ENCODE measurements at regions not wholly inside any gene's neighbourhood (a gene's known extent, or its start where the extent isn't known, plus 50 kb on each side); places are given as distances from the start of the nearest gene placed in this dataset.

GRCh38 chr18:34033968-34034367, 190.7 kb downstream of the NOL4 start:
- TF ChIP-seq CTCF (conservative IDR thresholded peaks at IDR 0.05; ENCODE audit: low read depth, low read length), result no peak
- H3K4me3 ChIP-seq (IDR thresholded peaks at IDR 0.05; ENCODE audit: insufficient read depth, low read depth, low read length), result no peak overlapping the region
- H3K9ac ChIP-seq, result no peak overlapping the region
- H3K4me2 ChIP-seq, result no peak overlapping the region
- no peaks in the 10 kb centered on the region for H3K36me3 ChIP-seq (ENCODE audit: insufficient read depth)
- H3K27me3 ChIP-seq (ENCODE audit: insufficient read depth, low read depth), result no peaks in the 10 kb centered on the region
- H3K27ac ChIP-seq, result no peak overlapping the region
- H4K20me1 ChIP-seq (ENCODE audit: insufficient read depth), result no peaks in the 10 kb centered on the region
- H3K4me1 ChIP-seq (ENCODE audit: low read depth, poor library complexity, severe bottlenecking), result peaks cover 5% of the 10 kb centered on the region
- no peak overlapping the region for H2AFZ ChIP-seq (ENCODE audit: low read depth)
- no peaks in the 10 kb centered on the region for H3K79me2 ChIP-seq (ENCODE audit: insufficient read depth, low read depth)

GRCh38 chr18:34031810-34032209, 192.9 kb downstream of the NOL4 start:
- H3K79me2 ChIP-seq (ENCODE audit: insufficient read depth, low read depth), result no peaks in the 10 kb centered on the region
- H4K20me1 ChIP-seq (ENCODE audit: insufficient read depth), result no peaks in the 10 kb centered on the region
- H3K9ac ChIP-seq, result no peak overlapping the region
- H3K36me3 ChIP-seq (ENCODE audit: insufficient read depth), result no peaks in the 10 kb centered on the region
- no peaks in the 10 kb centered on the region for H3K27me3 ChIP-seq (ENCODE audit: insufficient read depth, low read depth)
- TF ChIP-seq CTCF (conservative IDR thresholded peaks at IDR 0.05; ENCODE audit: low read depth, low read length), result no peak
- no peak overlapping the region for H2AFZ ChIP-seq (ENCODE audit: low read depth)
- H3K4me2 ChIP-seq, result no peak overlapping the region
- H3K4me1 ChIP-seq (ENCODE audit: low read depth, poor library complexity, severe bottlenecking), result no peaks in the 10 kb centered on the region
- no peak overlapping the region for H3K27ac ChIP-seq
- no peak overlapping the region for H3K4me3 ChIP-seq (IDR thresholded peaks at IDR 0.05; ENCODE audit: insufficient read depth, low read depth, low read length)

GRCh38 chr18:34028324-34028723, 196.4 kb downstream of the NOL4 start:
- Histone ChIP-seq H3K4me1 (ENCODE audit: low read depth, poor library complexity, severe bottlenecking) (no peaks in the 10 kb centered on the region), H3K9ac (no peak overlapping the region), H3K4me3 (IDR thresholded peaks at IDR 0.05; ENCODE audit: insufficient read depth, low read depth, low read length) (no peak overlapping the region), H3K4me2 (no peak overlapping the region), H3K36me3 (ENCODE audit: insufficient read depth) (no peaks in the 10 kb centered on the region), H3K27me3 (ENCODE audit: insufficient read depth, low read depth) (no peaks in the 10 kb centered on the region), H2AFZ (ENCODE audit: low read depth) (no peak overlapping the region), H3K79me2 (ENCODE audit: insufficient read depth, low read depth) (no peaks in the 10 kb centered on the region), H3K27ac (no peak overlapping the region), H4K20me1 (ENCODE audit: insufficient read depth) (no peaks in the 10 kb centered on the region)
- TF ChIP-seq CTCF (conservative IDR thresholded peaks at IDR 0.05; ENCODE audit: low read depth, low read length), result no peak

- TF ChIP-seq CTCF (conservative IDR thresholded peaks at IDR 0.05; ENCODE audit: low read depth, low read length), result no peak
- no peak overlapping the region for H3K27ac ChIP-seq
- no peak overlapping the region for H3K4me2 ChIP-seq
Measured at GRCh38 chr18:34025191-34025801, 199.4 kb downstream of the NOL4 start.

More at GRCh38 chr18:34025191-34025801, 199.4 kb downstream of the NOL4 start:
- Histone ChIP-seq H3K36me3 (ENCODE audit: insufficient read depth) (no peaks in the 10 kb centered on the region), H2AFZ (ENCODE audit: low read depth) (no peak overlapping the region), H3K9ac (no peak overlapping the region), H3K27me3 (ENCODE audit: insufficient read depth, low read depth) (no peaks in the 10 kb centered on the region), H3K4me3 (IDR thresholded peaks at IDR 0.05; ENCODE audit: insufficient read depth, low read depth, low read length) (no peak overlapping the region), H3K4me1 (ENCODE audit: low read depth, poor library complexity, severe bottlenecking) (no peaks in the 10 kb centered on the region), H4K20me1 (ENCODE audit: insufficient read depth) (no peaks in the 10 kb centered on the region), H3K79me2 (ENCODE audit: insufficient read depth, low read depth) (no peaks in the 10 kb centered on the region)

Data from KMS-11 (cell line).